ENCODE measurements at regions not wholly inside any gene's neighbourhood (a gene's known extent, or its start where the extent isn't known, plus 50 kb on each side); places are given as distances from the start of the nearest gene placed in this dataset.

DNA sequence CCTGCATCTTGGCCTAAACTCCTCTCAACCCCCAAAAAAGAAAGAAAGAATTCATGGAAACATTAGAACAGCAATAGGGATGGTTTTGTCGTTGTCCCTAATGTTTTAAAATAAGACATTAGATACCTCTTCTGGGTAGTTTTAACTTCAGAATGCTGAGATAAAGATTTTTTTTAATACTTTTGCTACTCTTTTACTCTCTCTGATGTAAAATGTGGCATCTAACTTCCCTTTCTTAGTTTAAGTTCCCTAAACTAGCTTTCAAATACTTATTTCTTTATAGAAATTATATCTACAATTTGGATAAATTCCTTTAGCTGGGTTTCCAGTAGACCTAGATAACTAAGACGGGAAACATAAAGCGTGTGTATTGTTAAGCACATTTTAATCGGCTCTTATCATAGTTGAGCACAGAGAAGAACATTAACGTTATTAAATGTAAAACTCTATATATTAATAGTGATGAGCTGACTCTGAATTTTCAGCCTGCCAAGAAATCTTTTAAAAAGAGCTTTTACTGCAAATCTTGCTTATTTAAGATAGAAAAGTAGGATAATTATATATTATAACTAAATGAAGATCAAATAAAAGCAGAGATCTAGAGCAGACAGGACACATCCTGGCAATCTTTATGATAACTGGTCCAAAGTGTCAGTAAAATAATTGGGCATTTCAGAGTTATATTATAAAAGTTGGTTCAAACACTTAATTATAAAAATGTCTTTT lies 183.2 kb downstream of the CYB561 start:
- no peak overlapping the region for H3K4me3 ChIP-seq (replicated peaks in 1 of 2; ENCODE audit: low read depth in 2 of 2, low read length in 2 of 2)
- DNase-seq (ENCODE audit: low read depth in 2 of 2): no peak
- no peak for TF ChIP-seq CTCF (IDR thresholded peaks at IDR 0.05; ENCODE audit: low read depth, low read length)

GRCh38 chr17:63265526-63265925 lies 180.6 kb downstream of the CYB561 start:
- DNase-seq (ENCODE audit: low read depth in 2 of 2): no peak
- H3K4me3 ChIP-seq (replicated peaks in 1 of 2; ENCODE audit: low read depth in 2 of 2, low read length in 2 of 2): no peak overlapping the region
- TF ChIP-seq CTCF (IDR thresholded peaks at IDR 0.05; ENCODE audit: low read depth, low read length): no peak

- DNase-seq (ENCODE audit: low read depth in 2 of 2): no peak
- TF ChIP-seq CTCF (IDR thresholded peaks at IDR 0.05; ENCODE audit: low read depth, low read length): no peak
- H3K4me3 ChIP-seq (replicated peaks in 1 of 2; ENCODE audit: low read depth in 2 of 2, low read length in 2 of 2): no peak overlapping the region
Measured at GRCh38 chr17:63267846-63268245, 178.3 kb downstream of the CYB561 start.

- no peak for DNase-seq (ENCODE audit: low read depth in 2 of 2)
- no peak overlapping the region for H3K4me3 ChIP-seq (replicated peaks in 1 of 2; ENCODE audit: low read depth in 2 of 2, low read length in 2 of 2)
- no peak for TF ChIP-seq CTCF (IDR thresholded peaks at IDR 0.05; ENCODE audit: low read depth, low read length)
Measured at GRCh38 chr17:63268827-63269226, 177.3 kb downstream of the CYB561 start.

- DNase-seq (ENCODE audit: low read depth in 2 of 2): no peak
- H3K4me3 ChIP-seq (replicated peaks in 1 of 2; ENCODE audit: low read depth in 2 of 2, low read length in 2 of 2): no peak overlapping the region
- no peak for TF ChIP-seq CTCF (IDR thresholded peaks at IDR 0.05; ENCODE audit: low read depth, low read length)
Measured at GRCh38 chr17:63270610-63271009, 175.5 kb downstream of the CYB561 start.

GRCh38 chr17:63274146-63274545 lies 172.0 kb downstream of the CYB561 start:
- peak; percentile 80 to 83 for DNase-seq (ENCODE audit: low read depth in 2 of 2)
- H3K4me3 ChIP-seq (replicated peaks in 1 of 2; ENCODE audit: low read depth in 2 of 2, low read length in 2 of 2): no peak overlapping the region
- TF ChIP-seq CTCF (IDR thresholded peaks at IDR 0.05; ENCODE audit: low read depth, low read length): no peak
